ENCODE measurements at regions not wholly inside any gene's neighbourhood (a gene's known extent, or its start where the extent isn't known, plus 50 kb on each side); places are given as distances from the start of the nearest gene placed in this dataset.
"Not testable (repeated sequence)": the region's sequence is repeated elsewhere in the genome, so short reads cannot be mapped to it uniquely, and the experiment has no call there.

GRCh38 chr9:7676609-7677156, 122.9 kb downstream of the DMAC1 start:
- Mint-ChIP-seq H3K4me1 (no peaks in the 10 kb centered on the region), H3K9me3 (ENCODE audit: low read depth) (no peaks in the 10 kb centered on the region), H3K27me3 (no peaks in the 10 kb centered on the region), H3K27ac (no peak overlapping the region), H3K36me3 (ENCODE audit: low read depth) (no peaks in the 10 kb centered on the region), H3K4me3 (no peak overlapping the region)
- DNase-seq (no peak), ATAC-seq (no peak)
- intact Hi-C loops (cut with DNase I, micrococcal nuclease), result no loop called here
- ChIA-PET CTCF (interaction anchor here (0.6 kb wide), 3 partner anchors 14 to 528 kb away, joined by 3 to 4 read pairs (median 3); no protein-coding TSS in a partner anchor), POLR2A (no interaction called here)

GRCh38 chr9:7671847-7672246, 127.7 kb downstream of the DMAC1 start:
- CTCF ChIA-PET, result interaction anchor here (0.7 to 1.4 kb wide), 2 partner anchors 12 to 18 kb away, joined by 3 read pairs; no protein-coding TSS in a partner anchor
- H3K4me3 Mint-ChIP-seq, result no peak overlapping the region
- POLR2A ChIA-PET, result no interaction called here
- no peak overlapping the region for H3K27ac Mint-ChIP-seq
- H3K4me1 Mint-ChIP-seq, result no peaks in the 10 kb centered on the region
- H3K27me3 Mint-ChIP-seq, result no peaks in the 10 kb centered on the region
- H3K36me3 Mint-ChIP-seq (ENCODE audit: low read depth), result no peaks in the 10 kb centered on the region
- ATAC-seq (no peak), DNase-seq (no peak)
- no peaks in the 10 kb centered on the region for H3K9me3 Mint-ChIP-seq (ENCODE audit: low read depth)
- intact Hi-C loops (cut with DNase I, micrococcal nuclease), result no loop called here

DNA sequence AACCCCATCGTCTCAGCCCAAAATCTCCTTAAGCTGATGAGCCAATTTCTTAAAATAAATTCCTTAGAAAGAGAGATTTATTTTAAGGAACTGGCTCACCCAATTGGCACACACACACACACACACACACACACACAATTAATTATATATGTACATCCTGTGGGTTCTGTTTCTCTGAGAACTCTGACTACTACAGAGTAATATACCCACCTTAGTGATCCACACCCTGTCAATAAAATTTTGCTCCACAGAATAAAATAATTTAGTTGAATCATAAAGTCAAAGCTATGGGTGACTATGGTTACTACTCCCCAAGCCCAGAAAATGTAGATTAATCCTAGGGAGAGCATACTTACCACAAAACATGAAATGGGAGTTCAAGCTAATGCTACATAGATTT, 131.0 kb downstream of the DMAC1 start:
- no peaks in the 10 kb centered on the region for H3K9me3 Mint-ChIP-seq (ENCODE audit: low read depth)
- no peak for DNase-seq
- no peaks in the 10 kb centered on the region for H3K36me3 Mint-ChIP-seq (ENCODE audit: low read depth)
- POLR2A ChIA-PET, result interaction anchor here (0.6 kb wide), 1 partner anchor 402 kb away, joined by 3 read pairs; no protein-coding TSS in a partner anchor
- CTCF ChIA-PET, result interaction anchor here (0.6 kb wide), 1 partner anchor 247 kb away, joined by 4 read pairs; no protein-coding TSS in a partner anchor
- H3K4me1 Mint-ChIP-seq, result no peaks in the 10 kb centered on the region
- H3K27ac Mint-ChIP-seq, result no peak overlapping the region
- no peaks in the 10 kb centered on the region for H3K27me3 Mint-ChIP-seq
- no peak for ATAC-seq
- intact Hi-C loops (cut with DNase I, micrococcal nuclease), result no loop called here
- H3K4me3 Mint-ChIP-seq, result no peak overlapping the region

DNA sequence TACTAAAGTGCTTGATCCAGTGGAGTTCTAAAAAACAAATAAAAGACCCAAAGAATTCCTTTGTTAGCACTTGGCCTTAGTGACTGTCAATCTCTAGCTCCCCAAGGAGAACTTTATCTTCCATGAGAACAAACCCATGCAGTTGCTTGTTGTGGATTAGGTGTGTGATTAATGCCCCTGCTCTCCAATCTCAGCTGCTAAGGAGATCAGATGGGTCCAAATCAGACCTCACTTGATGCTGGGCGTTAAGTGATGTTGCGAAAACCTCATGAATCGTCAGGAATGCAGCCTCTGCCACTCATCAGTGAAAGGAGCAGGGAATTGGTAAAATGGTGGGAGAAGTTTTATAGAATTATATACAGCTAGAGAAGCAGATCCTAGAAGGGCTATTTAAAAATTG, 133.7 kb downstream of the DMAC1 start:
- no peak for ATAC-seq
- ChIA-PET CTCF (no interaction called here), POLR2A (no interaction called here)
- intact Hi-C loops (cut with DNase I, micrococcal nuclease), result no loop called here
- Mint-ChIP-seq H3K4me3 (no peak overlapping the region), H3K4me1 (no peaks in the 10 kb centered on the region), H3K27me3 (no peaks in the 10 kb centered on the region), H3K9me3 (ENCODE audit: low read depth) (no peaks in the 10 kb centered on the region), H3K36me3 (ENCODE audit: low read depth) (no peaks in the 10 kb centered on the region), H3K27ac (no peak overlapping the region)
- no peak for DNase-seq

DNA sequence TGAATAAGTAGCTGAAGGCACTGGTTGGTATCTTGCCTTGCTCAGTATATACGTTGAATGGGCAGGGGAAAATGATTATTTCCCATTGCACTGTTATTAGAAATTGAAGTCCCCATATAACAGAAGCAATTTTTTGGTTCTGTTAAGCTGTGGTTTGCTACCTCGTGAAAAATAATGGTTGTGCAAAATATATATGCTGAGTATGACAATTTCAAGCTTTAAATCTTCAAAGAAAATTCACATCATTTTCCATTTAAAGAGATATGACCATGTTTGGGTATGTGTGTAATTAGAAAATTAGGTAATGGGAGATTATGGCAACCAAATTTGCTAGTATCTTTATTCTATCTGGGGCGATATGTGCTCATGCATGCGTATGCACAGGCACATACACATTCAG, 139.8 kb downstream of the DMAC1 start:
- Mint-ChIP-seq H3K36me3 (ENCODE audit: low read depth) (no peaks in the 10 kb centered on the region), H3K9me3 (ENCODE audit: low read depth) (no peaks in the 10 kb centered on the region), H3K4me1 (no peaks in the 10 kb centered on the region), H3K27me3 (no peaks in the 10 kb centered on the region), H3K27ac (no peak overlapping the region), H3K4me3 (no peak overlapping the region)
- ChIA-PET CTCF (interaction anchor here (0.6 kb wide), 1 partner anchor 13 kb away, joined by 3 read pairs; no protein-coding TSS in a partner anchor), POLR2A (no interaction called here)
- intact Hi-C loops (cut with DNase I, micrococcal nuclease), result loop anchor here in 1 of 2 experiments (10.0 kb wide), 1 partner anchor 55 kb away; no protein-coding TSS in a partner anchor
- DNase-seq, result no peak
- no peak for ATAC-seq

DNA sequence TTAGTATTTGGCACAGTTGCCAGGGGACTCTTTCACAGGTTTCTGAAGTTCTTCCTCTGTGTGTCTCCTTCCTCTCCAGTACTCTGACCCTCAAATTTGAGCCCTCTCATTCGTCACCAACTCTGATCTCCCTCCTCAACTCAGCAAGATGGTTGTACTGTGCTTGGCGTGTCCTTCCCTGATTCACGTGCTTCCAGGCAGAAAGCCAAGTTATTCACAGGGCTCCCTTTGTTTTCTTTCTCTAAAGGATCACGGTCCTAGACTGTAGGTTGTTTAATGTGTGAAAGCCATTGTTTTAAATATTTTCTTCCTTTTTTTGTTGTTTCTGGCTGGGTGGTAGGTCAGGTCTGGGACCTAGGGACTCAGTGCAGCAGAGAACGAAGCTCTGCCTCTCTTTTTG, 142.9 kb downstream of the DMAC1 start:
- intact Hi-C loops (cut with DNase I, micrococcal nuclease), result loop anchor here in 1 of 2 experiments (1.0 to 10.0 kb wide), 2 partner anchors 58 to 86 kb away; no protein-coding TSS in a partner anchor
- ATAC-seq, result no peak
- Mint-ChIP-seq H3K27me3 (no peaks in the 10 kb centered on the region), H3K36me3 (ENCODE audit: low read depth) (no peaks in the 10 kb centered on the region), H3K9me3 (ENCODE audit: low read depth) (no peaks in the 10 kb centered on the region), H3K4me1 (no peaks in the 10 kb centered on the region), H3K27ac (no peak overlapping the region), H3K4me3 (no peak overlapping the region)
- no peak for DNase-seq
- ChIA-PET POLR2A (no interaction called here), CTCF (no interaction called here)

- H3K36me3 Mint-ChIP-seq (ENCODE audit: low read depth), result no peaks in the 10 kb centered on the region
- no peaks in the 10 kb centered on the region for H3K4me1 Mint-ChIP-seq
- ChIA-PET POLR2A (no interaction called here), CTCF (no interaction called here)
- H3K27ac Mint-ChIP-seq, result no peak overlapping the region
- H3K4me3 Mint-ChIP-seq, result no peak overlapping the region
- intact Hi-C loops (cut with DNase I, micrococcal nuclease), result loop anchor here in 1 of 2 experiments (10.0 kb wide), 1 partner anchor 62 kb away; no protein-coding TSS in a partner anchor
- no peaks in the 10 kb centered on the region for H3K9me3 Mint-ChIP-seq (ENCODE audit: low read depth)
- H3K27me3 Mint-ChIP-seq, result no peaks in the 10 kb centered on the region
- DNase-seq, result no peak
- no peak for ATAC-seq
These were observed 146.3 kb downstream of the DMAC1 start for GRCh38 chr9:7653262-7653661.

DNA sequence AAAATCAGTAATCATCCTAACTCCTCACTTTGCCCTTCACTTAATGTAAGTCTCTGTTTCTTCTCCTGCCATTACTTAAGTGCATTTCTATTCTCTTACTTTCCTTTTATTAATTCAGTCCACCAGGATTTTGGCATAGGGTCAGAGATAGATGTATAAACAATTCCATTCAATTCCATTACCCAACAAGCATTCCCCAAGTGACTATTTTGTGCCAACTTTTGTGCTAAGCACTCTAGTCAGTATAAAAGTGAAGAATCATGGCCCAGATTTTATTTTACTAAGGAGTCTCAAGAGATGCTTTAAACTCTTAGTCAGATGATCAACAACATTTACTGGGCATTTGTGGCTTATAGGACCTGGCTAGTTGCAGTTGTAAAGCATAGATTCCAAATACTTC, 159.3 kb downstream of the DMAC1 start:
- H3K4me1 Mint-ChIP-seq, result peaks cover 2% of the 10 kb centered on the region
- POLR2A ChIA-PET, result no interaction called here
- H3K27me3 Mint-ChIP-seq, result no peaks in the 10 kb centered on the region
- no peaks in the 10 kb centered on the region for H3K36me3 Mint-ChIP-seq (ENCODE audit: low read depth)
- H3K9me3 Mint-ChIP-seq (ENCODE audit: low read depth), result peaks cover 3% of the 10 kb centered on the region
- DNase-seq (no peak), ATAC-seq (no peak)
- no peak overlapping the region for H3K4me3 Mint-ChIP-seq
- no peak overlapping the region for H3K27ac Mint-ChIP-seq
- intact Hi-C loops (cut with DNase I, micrococcal nuclease), result no loop called here
- CTCF ChIA-PET, result no interaction called here

DNA sequence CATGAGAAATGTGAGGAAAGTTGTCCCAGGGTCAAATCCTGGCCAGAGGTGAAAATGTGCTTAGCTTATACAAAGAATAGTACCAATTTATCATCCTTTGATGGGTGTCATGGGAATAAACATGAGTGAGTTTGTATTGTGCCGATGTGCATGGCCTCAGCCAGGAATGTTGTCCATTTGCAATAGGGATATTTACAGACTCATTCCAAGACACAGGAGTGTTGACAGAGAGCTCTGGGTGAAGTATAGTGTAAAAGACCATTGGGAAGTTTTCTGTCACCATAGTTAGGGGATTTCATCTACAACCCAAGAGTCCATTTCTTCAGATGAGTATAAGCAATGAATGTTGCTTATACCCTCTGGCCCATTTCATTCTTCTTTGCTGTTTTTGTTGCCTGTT, 160.1 kb downstream of the DMAC1 start:
- CTCF ChIA-PET, result interaction anchor here (0.6 kb wide), 1 partner anchor 367 kb away, joined by 4 read pairs; no protein-coding TSS in a partner anchor

DNA sequence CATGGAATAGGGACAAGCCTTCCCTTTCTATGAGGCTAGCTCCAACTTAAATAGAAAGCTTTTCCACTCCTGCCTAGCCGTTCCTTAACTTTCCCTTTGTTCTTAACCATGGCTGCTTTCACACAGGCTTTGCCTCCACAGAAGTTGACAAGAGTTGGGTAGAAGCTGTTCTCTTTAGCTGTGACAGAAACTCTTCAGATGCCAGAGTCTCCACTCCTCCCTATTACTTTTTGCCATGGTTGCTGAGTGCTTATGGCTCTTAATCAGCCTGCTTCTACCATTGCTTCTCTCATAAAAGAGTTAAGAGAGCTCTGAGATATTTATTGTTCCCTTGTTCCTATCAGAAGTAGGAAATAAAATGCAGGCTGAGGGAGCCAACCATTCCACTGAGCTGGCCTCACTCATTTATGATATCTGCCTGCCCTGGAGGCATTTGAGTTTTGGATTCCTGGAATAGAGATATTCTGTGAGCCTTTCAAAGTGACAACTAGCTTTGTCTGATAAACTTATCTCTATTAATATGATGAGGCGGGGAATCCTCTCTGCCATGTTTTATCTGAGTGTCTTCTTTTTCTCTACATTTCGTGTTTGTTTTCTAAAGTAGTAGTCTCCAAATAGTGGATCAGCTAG, 162.6 kb downstream of the DMAC1 start:
- CTCF ChIA-PET, result no interaction called here
- H3K27me3 Mint-ChIP-seq, result no peaks in the 10 kb centered on the region
- H3K27ac Mint-ChIP-seq, result no peak overlapping the region
- H3K9me3 Mint-ChIP-seq (ENCODE audit: low read depth), result peaks cover 4% of the 10 kb centered on the region
- intact Hi-C loops (cut with DNase I, micrococcal nuclease), result no loop called here
- DNase-seq (no peak), ATAC-seq (no peak)
- H3K36me3 Mint-ChIP-seq (ENCODE audit: low read depth), result no peaks in the 10 kb centered on the region
- H3K4me1 Mint-ChIP-seq, result peaks cover 2% of the 10 kb centered on the region
- no peak overlapping the region for H3K4me3 Mint-ChIP-seq
- POLR2A ChIA-PET, result no interaction called here

More for the DNA sequence above, 160.1 kb downstream of the DMAC1 start:
- Mint-ChIP-seq H3K27ac (no peak overlapping the region), H3K4me1 (peaks cover 2% of the 10 kb centered on the region), H3K4me3 (no peak overlapping the region), H3K9me3 (ENCODE audit: low read depth) (no peaks in the 10 kb centered on the region), H3K27me3 (no peaks in the 10 kb centered on the region), H3K36me3 (ENCODE audit: low read depth) (no peaks in the 10 kb centered on the region)
- POLR2A ChIA-PET, result no interaction called here
- no peak for DNase-seq
- intact Hi-C loops (cut with DNase I, micrococcal nuclease), result no loop called here
- no peak for ATAC-seq

DNA sequence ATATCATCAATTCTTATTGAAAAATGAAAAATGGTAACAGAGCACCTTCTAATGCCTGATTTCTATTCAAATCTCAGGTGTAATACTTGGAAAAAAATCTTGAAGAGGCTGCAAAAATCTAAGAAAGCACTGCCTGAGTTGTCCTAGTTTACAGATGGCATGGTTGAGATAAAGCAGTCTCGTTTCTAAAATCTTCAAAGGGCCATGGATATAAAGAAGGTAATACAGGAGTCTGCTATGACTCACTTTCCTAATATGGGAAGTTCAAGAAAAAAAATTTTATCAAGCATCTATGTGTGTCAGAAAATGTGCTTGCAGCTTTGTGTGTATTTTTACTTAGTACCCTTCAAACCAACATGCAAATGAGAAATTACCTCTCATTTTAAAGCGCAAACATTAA, 163.3 kb downstream of the DMAC1 start:
- Mint-ChIP-seq H3K27me3 (no peaks in the 10 kb centered on the region), H3K27ac (no peak overlapping the region), H3K9me3 (ENCODE audit: low read depth) (peaks cover 6% of the 10 kb centered on the region), H3K36me3 (ENCODE audit: low read depth) (peaks cover 2% of the 10 kb centered on the region), H3K4me3 (no peak overlapping the region), H3K4me1 (peaks cover 2% of the 10 kb centered on the region)
- intact Hi-C loops (cut with DNase I, micrococcal nuclease), result no loop called here
- POLR2A ChIA-PET, result no interaction called here
- DNase-seq (no peak), ATAC-seq (no peak)
- CTCF ChIA-PET, result no interaction called here

- peaks cover 26% of the 10 kb centered on the region for H3K9me3 Mint-ChIP-seq (ENCODE audit: low read depth)
- ATAC-seq (peak; percentile 73), DNase-seq (peak; percentile 61)
- POLR2A ChIA-PET; intact Hi-C loops (cut with DNase I, micrococcal nuclease); H3K27me3 Mint-ChIP-seq: not testable (repeated sequence)
- peak overlapping the region; percentile 58 for H3K27ac Mint-ChIP-seq
- H3K4me3 Mint-ChIP-seq, result peak overlapping the region; percentile 7
- peaks cover 24% of the 10 kb centered on the region for H3K4me1 Mint-ChIP-seq
- CTCF ChIA-PET, result interaction anchor here (0.7 kb wide), 1 partner anchor 17 kb away, joined by 3 read pairs; no protein-coding TSS in a partner anchor
- peaks cover 18% of the 10 kb centered on the region for H3K36me3 Mint-ChIP-seq (ENCODE audit: low read depth)
These were observed 173.0 kb downstream of the DMAC1 start for GRCh38 chr9:7626571-7627029.
